Kidney (tissue), 13 donors: ENCODE measurements at regions not wholly inside any gene's neighbourhood (a gene's known extent, or its start where the extent isn't known, plus 50 kb on each side); places are given as distances from the start of the nearest gene placed in this dataset.
A peak's percentile ranks its signal among the peaks of the same experiment; 100 is the strongest.

Source experiments
- DNase-seq, 5 donors: peaks; one replicate each; pipeline ENCODE4 v3.0.0-alpha.2; 2013 to 2020
- FAIRE-seq: peaks from 2 replicates; lab custom pipeline; 2012; peaks lifted over from hg19 to GRCh38; lab: Jason Lieb, UNC
- H3K27ac ChIP-seq, 2 donors: one replicate each; pipeline ENCODE4 v1.7.0; 2013; ENCODE audit warnings: low read depth in 2 of 2, low read length in 2 of 2, inconsistent platforms in 1 of 2
- H3K27me3 ChIP-seq: one replicate; pipeline ENCODE4 v1.7.1; 2013; ENCODE audit warnings: low read length, inconsistent platforms; ENCODE audit not compliant: control insufficient read depth, insufficient read depth
- H3K36me3 ChIP-seq, 3 donors: one replicate each; pipeline versions ENCODE4 v1.7.0 to v1.7.1; 2013; ENCODE audit warnings: low read length in 3 of 3, control low read depth in 1 of 3, inconsistent platforms in 1 of 3; ENCODE audit not compliant: insufficient read depth in 3 of 3, control insufficient read depth in 2 of 3
- H3K4me1 ChIP-seq, 3 donors: one replicate each; pipeline versions ENCODE4 v1.7.0 to v1.7.1; 2013; ENCODE audit warnings: low read length in 3 of 3, inconsistent platforms in 1 of 3, low read depth in 1 of 3; ENCODE audit not compliant: control insufficient read depth in 2 of 3, insufficient read depth in 2 of 3
- H3K4me3 ChIP-seq, 3 donors: one replicate each; pipeline versions ENCODE4 v1.7.0 to v1.8.1; 2013; ENCODE audit warnings: low read length in 3 of 3, control low read depth in 1 of 3, inconsistent platforms in 1 of 3
- H3K9ac ChIP-seq, 3 donors: one replicate each; pipeline versions ENCODE4 v1.7.0 to v1.7.1; 2013; ENCODE audit warnings: low read length in 3 of 3, control low read depth in 1 of 3, inconsistent platforms in 1 of 3
- H3K9me3 ChIP-seq, 3 donors: one replicate each; pipeline versions ENCODE4 v1.7.0 to v1.7.1; 2013; ENCODE audit warnings: low read length in 3 of 3, control low read depth in 1 of 3, inconsistent platforms in 1 of 3; ENCODE audit not compliant: control insufficient read depth in 2 of 3, insufficient read depth in 1 of 3
- CTCF ChIP-seq: IDR thresholded peaks from 3 replicates; pipeline ENCODE4 v1.5.1; 2012; ENCODE audit warnings: mild to moderate bottlenecking, moderate library complexity, borderline replicate concordance; ENCODE audit not compliant: insufficient read depth; ENCODE audit errors: extremely low read depth
- intact Hi-C: fragments of 100-400 bp; cut with DNase I; formaldehyde crosslinking; loops from one replicate; pipeline ENCODE4 v1.11.1; 2022
- donor health status: control.
- donor health status: control.
- donor health status: control.
- donor health status: control.
- donor health status: control.
- donor health status: DM: yes; HTN: yes; CAD: no.
- donor health status: Normal renal cell carcinoma (clear cell type).

GRCh38 chr21:28516991-28517592 lies 475.6 kb downstream of the LTN1 start:
- Histone ChIP-seq H3K36me3 (no peaks in the 10 kb centered on the region), H3K4me1 (no peaks in the 10 kb centered on the region), H3K9ac (no peak overlapping the region), H3K4me3 (peak overlapping the region in 1 of 3 donors; percentile 33), H3K27me3 (no peaks in the 10 kb centered on the region), H3K9me3 (no peaks in the 10 kb centered on the region), H3K27ac (no peak overlapping the region)
- no peak for FAIRE-seq
- intact Hi-C loops: no loop called here
- TF ChIP-seq CTCF: peak; percentile 65
- peak; percentile 71 to 80 (median 76) for DNase-seq

GRCh38 chr21:28516021-28516420 lies 476.7 kb downstream of the LTN1 start:
- H3K4me1 ChIP-seq: no peaks in the 10 kb centered on the region
- no peak overlapping the region for H3K27ac ChIP-seq
- no peak overlapping the region for H3K9ac ChIP-seq
- no peaks in the 10 kb centered on the region for H3K9me3 ChIP-seq
- H3K4me3 ChIP-seq: no peak overlapping the region
- H3K27me3 ChIP-seq: no peaks in the 10 kb centered on the region
- TF ChIP-seq CTCF: no peak
- H3K36me3 ChIP-seq: no peaks in the 10 kb centered on the region
- DNase-seq: peak in 1 of 5 donors; percentile 25
- no peak for FAIRE-seq
- intact Hi-C loops: no loop called here

DNA sequence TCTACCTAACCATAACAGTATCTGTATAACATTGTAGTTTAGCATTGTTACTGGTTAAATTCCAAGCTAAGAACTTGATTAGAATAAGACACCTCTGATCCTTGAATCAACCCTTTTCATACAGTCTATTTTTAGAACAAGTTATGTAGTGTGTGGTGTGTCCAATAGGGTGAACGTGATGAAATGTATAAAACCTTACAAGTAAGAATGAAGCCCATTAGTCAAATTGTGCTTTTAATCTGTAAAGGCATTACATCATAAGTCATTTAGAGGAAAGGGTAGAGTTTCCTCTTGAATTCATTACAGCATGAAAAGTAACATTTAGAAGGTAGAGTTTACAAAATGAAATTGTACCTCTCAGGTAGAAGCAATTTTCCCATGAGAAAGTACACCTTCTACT lies 479.2 kb downstream of the LTN1 start:
- Histone ChIP-seq H3K4me1 (no peaks in the 10 kb centered on the region), H3K36me3 (no peaks in the 10 kb centered on the region), H3K9ac (no peak overlapping the region), H3K4me3 (no peak overlapping the region), H3K27me3 (no peaks in the 10 kb centered on the region), H3K27ac (no peak overlapping the region), H3K9me3 (no peaks in the 10 kb centered on the region)
- intact Hi-C loops: no loop called here
- TF ChIP-seq CTCF: no peak
- DNase-seq: no peak
- no peak for FAIRE-seq

GRCh38 chr21:28509031-28509430 lies 483.6 kb downstream of the LTN1 start:
- Histone ChIP-seq H3K9me3 (peaks cover 0 to 7% (median 0%) of the 10 kb centered on the region in 3 donors), H3K9ac (no peak overlapping the region), H3K4me3 (no peak overlapping the region), H3K27me3 (no peaks in the 10 kb centered on the region), H3K36me3 (no peaks in the 10 kb centered on the region), H3K27ac (no peak overlapping the region), H3K4me1 (no peaks in the 10 kb centered on the region)
- FAIRE-seq: no peak
- intact Hi-C loops: no loop called here
- DNase-seq: no peak
- no peak for TF ChIP-seq CTCF
